IMR-90 (cell line): ENCODE measurements at regions not wholly inside any gene's neighbourhood (a gene's known extent, or its start where the extent isn't known, plus 50 kb on each side); places are given as distances from the start of the nearest gene placed in this dataset.

Experiments used
- ATAC-seq: fragments of 200-7000 bp; cut with Tn5 transposase; 2 replicates; pipeline ENCODE4 v1.9.1; 2020; ENCODE audit warnings: low read depth, mild to moderate bottlenecking, moderate library complexity
- BruUV-seq: library from RNA; stranded (reverse); fragments of 400-500 nt; replicated peaks from 2 replicates; lab custom pipeline; 2021; lab: Mats Ljungman, UMichigan
- CTCF ChIA-PET: fragments of 300-600 bp; formaldehyde crosslinking; extraction: SDS; loops from one replicate; lab custom pipeline; 2021; ENCODE audit warnings: antibody characterized with exemption; lab: Yijun Ruan, JAX
- POLR2A ChIA-PET: fragments of 300-600 bp; sonication (Branson Sonifier 250); formaldehyde crosslinking; loops from one replicate; lab custom pipeline; 2022; ENCODE audit warnings: antibody characterized with exemption; ENCODE audit not compliant: unreplicated experiment; lab: Charles Lee
- DNase-seq: peaks from one replicate; pipeline ENCODE4 v3.0.0; 2013
- H2AFZ ChIP-seq: replicated peaks from 2 replicates; pipeline ENCODE3; 2013; ENCODE audit warnings: low read length, mild to moderate bottlenecking; ENCODE audit not compliant: poor library complexity
- H2AK5ac ChIP-seq: 2 replicates; pipeline ENCODE4 v1.6.1; 2013; ENCODE audit warnings: low read depth, low read length, inconsistent platforms
- H2AK9ac ChIP-seq: replicated peaks from 2 replicates; pipeline ENCODE3; 2013; ENCODE audit warnings: mild to moderate bottlenecking, low read depth, low read length, moderate library complexity; ENCODE audit not compliant: poor library complexity
- H2BK120ac ChIP-seq: 2 replicates; pipeline ENCODE4 v1.6.1; 2013; ENCODE audit warnings: low read depth, low read length, inconsistent platforms
- H2BK15ac ChIP-seq: 3 replicates; pipeline ENCODE4 v1.6.1; 2013; ENCODE audit warnings: low read depth, low read length, inconsistent platforms
- H2BK20ac ChIP-seq: 2 replicates; pipeline ENCODE4 v1.6.1; 2013; ENCODE audit warnings: low read depth, mild to moderate bottlenecking, inconsistent platforms, low read length, moderate library complexity
- H2BK5ac ChIP-seq: 2 replicates; pipeline ENCODE4 v1.6.1; 2013; ENCODE audit warnings: mild to moderate bottlenecking, low read depth, low read length, inconsistent platforms; ENCODE audit not compliant: poor library complexity, severe bottlenecking
- H3K14ac ChIP-seq: replicated peaks from 2 replicates; pipeline ENCODE4 v1.6.1; 2013; ENCODE audit warnings: low read depth, low read length, inconsistent platforms
- H3K18ac ChIP-seq: 2 replicates; pipeline ENCODE4 v1.6.1; 2013; ENCODE audit warnings: low read depth, low read length, control low read depth
- H3K23ac ChIP-seq: 2 replicates; pipeline ENCODE4 v1.6.1; 2013; ENCODE audit warnings: low read depth, low read length, inconsistent platforms
- H3K27ac ChIP-seq: 2 replicates; pipeline ENCODE4 v1.5.1; 2013; ENCODE audit warnings: mild to moderate bottlenecking, control low read depth, low read length; ENCODE audit not compliant: insufficient read depth
- H3K27me3 ChIP-seq: 2 replicates; pipeline ENCODE4 v1.6.1; 2013; ENCODE audit warnings: low read length; ENCODE audit not compliant: control insufficient read depth, insufficient read depth
- H3K36me3 ChIP-seq: 2 replicates; pipeline ENCODE4 v1.6.1; 2013; ENCODE audit warnings: low read length, mixed read lengths; ENCODE audit not compliant: control insufficient read depth, insufficient read depth
- H3K4ac ChIP-seq: 2 replicates; pipeline ENCODE4 v1.6.1; 2013; ENCODE audit warnings: low read depth, low read length, inconsistent platforms
- H3K4me1 ChIP-seq: 2 replicates; pipeline ENCODE4 v1.6.1; 2013; ENCODE audit warnings: low read length, mixed read lengths; ENCODE audit not compliant: control insufficient read depth, insufficient read depth
- H3K4me2 ChIP-seq: 2 replicates; pipeline ENCODE4 v1.6.1; 2013; ENCODE audit warnings: low read depth, mild to moderate bottlenecking, control low read depth, low read length, moderate library complexity
- H3K4me3 ChIP-seq: 2 replicates; pipeline ENCODE4 v1.5.1; 2013; ENCODE audit warnings: low read depth, mild to moderate bottlenecking, control low read depth, low read length, moderate library complexity; ENCODE audit not compliant: insufficient read depth
- H3K56ac ChIP-seq: 2 replicates; pipeline ENCODE4 v1.6.1; 2013; ENCODE audit warnings: low read length, inconsistent platforms; ENCODE audit not compliant: insufficient read depth; ENCODE audit errors: extremely low read depth
- H3K79me1 ChIP-seq, 2 experiments: 2 replicates each; pipeline ENCODE4 v1.6.1; 2013; ENCODE audit warnings: low read length in 2 of 2, inconsistent platforms in 1 of 2, low read depth in 1 of 2
- H3K9ac ChIP-seq: 2 replicates; pipeline ENCODE4 v1.6.1; 2013; ENCODE audit warnings: low read depth, low read length, control low read depth
- H3K9me1 ChIP-seq: 2 replicates; pipeline ENCODE4 v1.6.1; 2013; ENCODE audit warnings: low read length, inconsistent platforms; ENCODE audit not compliant: insufficient read depth
- H3K9me3 ChIP-seq: 2 replicates; pipeline ENCODE4 v1.6.1; 2013; ENCODE audit warnings: low read length; ENCODE audit not compliant: control insufficient read depth, insufficient read depth
- H4K20me1 ChIP-seq: 2 replicates; pipeline ENCODE4 v1.6.1; 2013; ENCODE audit warnings: low read length, inconsistent platforms; ENCODE audit not compliant: insufficient read depth
- H4K5ac ChIP-seq: 2 replicates; pipeline ENCODE4 v1.6.1; 2013; ENCODE audit warnings: mild to moderate bottlenecking, low read depth, low read length, control low read depth
- H4K8ac ChIP-seq, 2 experiments: 2 replicates each; pipeline ENCODE4 v1.6.1; 2013; ENCODE audit warnings: low read depth in 2 of 2, low read length in 2 of 2, control low read depth in 1 of 2, inconsistent platforms in 1 of 2
- H4K91ac ChIP-seq: 2 replicates; pipeline ENCODE4 v1.6.1; 2013; ENCODE audit warnings: low read depth, low read length, inconsistent platforms; ENCODE audit not compliant: insufficient read depth
- BHLHE40 ChIP-seq: fragments of 150-350 bp; IDR thresholded peaks from 2 replicates; pipeline ENCODE4 v1.6.1; 2016; ENCODE audit warnings: mild to moderate bottlenecking, low read depth, low read length
- WGBS, 2 experiments: methylation state at CpG; one replicate each; pipeline versions ENCODE4 v1.1.5 to v1.1.7; 2013; ENCODE audit warnings: missing lambda C conversion rate in 2 of 2; ENCODE audit not compliant: insufficient read length in 1 of 2; ENCODE audit errors: extremely low coverage in 2 of 2; 5-methylcytosine and 5-hydroxymethylcytosine counted together
- dilution Hi-C: fragments of 300-500 bp; cut with HindIII; formaldehyde crosslinking; loops from one replicate; pipeline ENCODE4 v1.14.3; 2018; ENCODE audit warnings: low sequenced_read_pairs; ENCODE audit not compliant: unreplicated experiment
- in situ Hi-C: fragments of 300-500 bp; cut with MboI; formaldehyde crosslinking; loops from 3 replicates; pipeline ENCODE4 v1.14.3; 2019; ENCODE audit warnings: low sequenced_read_pairs, inconsistent platforms, mixed read lengths
- intact Hi-C: fragments of 100-400 bp; cut with micrococcal nuclease; formaldehyde crosslinking; loops from 2 replicates; pipeline ENCODE4 v1.10.0; 2022

DNA sequence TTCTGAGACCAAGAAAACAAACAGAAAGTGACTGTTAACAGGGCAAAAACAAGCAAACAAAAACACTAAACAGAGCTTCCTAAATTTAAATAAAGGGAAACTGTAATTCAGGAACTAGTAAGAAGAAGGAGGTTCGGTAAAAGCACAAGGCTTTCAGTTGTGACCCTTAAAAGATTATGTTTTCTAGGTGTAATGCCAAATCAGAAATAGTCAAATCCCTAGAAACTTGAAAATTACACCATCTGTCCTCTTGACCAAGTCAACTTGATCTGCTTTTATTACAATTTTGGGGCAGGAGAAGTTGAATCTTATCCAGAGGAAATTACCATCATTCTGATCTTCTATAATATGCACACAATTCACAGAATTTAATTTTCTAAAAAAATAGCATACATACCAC is 754.0 kb upstream of the ADGRL4 start:
- no CpG with 5 or more reads among the region's 1 CpG for WGBS, 2 experiments
- Histone ChIP-seq H3K14ac (no peak overlapping the region), H3K27me3 (no peaks in the 10 kb centered on the region), H2AK5ac (no peak overlapping the region), H4K20me1 (no peaks in the 10 kb centered on the region), H3K9ac (no peak overlapping the region), H2BK15ac (no peak overlapping the region), H2BK5ac (no peak overlapping the region), H4K8ac (no peak overlapping the region), H3K79me1 (no peaks in the 10 kb centered on the region), H3K23ac (no peak overlapping the region), H2AK9ac (no peak overlapping the region), H3K27ac (no peak overlapping the region), H3K9me1 (no peaks in the 10 kb centered on the region), H3K56ac (no peak overlapping the region), H4K91ac (no peak overlapping the region), H3K4me1 (no peaks in the 10 kb centered on the region), H2BK120ac (no peak overlapping the region), H3K9me3 (no peaks in the 10 kb centered on the region), H3K18ac (no peak overlapping the region), H4K5ac (no peak overlapping the region), H2BK20ac (no peak overlapping the region), H3K36me3 (no peaks in the 10 kb centered on the region), H3K4me3 (no peak overlapping the region), H3K4ac (no peak overlapping the region), H3K4me2 (no peak overlapping the region), H2AFZ (no peak overlapping the region)
- in situ Hi-C loops = no loop called here
- dilution Hi-C loops = no loop called here
- no peak for DNase-seq
- no TSS peak for BruUV-seq
- no peak for ATAC-seq
- POLR2A ChIA-PET = no interaction called here
- intact Hi-C loops = no loop called here
- CTCF ChIA-PET = interaction anchor here (0.7 kb wide), 1 partner anchor 10 kb away, joined by 3 read pairs; no protein-coding TSS in a partner anchor
- no peak for TF ChIP-seq BHLHE40
